KOPT-K1 (cell line): ENCODE measurements at regions not wholly inside any gene's neighbourhood (a gene's known extent, or its start where the extent isn't known, plus 50 kb on each side); places are given as distances from the start of the nearest gene placed in this dataset.

Experiments used
- H3K27ac ChIP-seq: fragments of 200-600 bp; sonication (generic); 2 replicates; pipeline ENCODE4 v1.5.1; 2016; ENCODE audit warnings: antibody characterized with exemption, mild to moderate bottlenecking, low read depth, low read length; ENCODE audit not compliant: poor library complexity, severe bottlenecking
- H3K36me3 ChIP-seq: fragments of 200-600 bp; sonication (generic); 2 replicates; pipeline ENCODE4 v1.5.1; 2017; ENCODE audit warnings: antibody characterized with exemption, mild to moderate bottlenecking, low read length, moderate library complexity; ENCODE audit not compliant: insufficient read depth
- H3K9me3 ChIP-seq: fragments of 200-600 bp; sonication (generic); 2 replicates; pipeline ENCODE4 v1.5.1; 2017; ENCODE audit warnings: antibody characterized with exemption, low read length, mild to moderate bottlenecking; ENCODE audit not compliant: insufficient read depth, poor library complexity, severe bottlenecking

DNA sequence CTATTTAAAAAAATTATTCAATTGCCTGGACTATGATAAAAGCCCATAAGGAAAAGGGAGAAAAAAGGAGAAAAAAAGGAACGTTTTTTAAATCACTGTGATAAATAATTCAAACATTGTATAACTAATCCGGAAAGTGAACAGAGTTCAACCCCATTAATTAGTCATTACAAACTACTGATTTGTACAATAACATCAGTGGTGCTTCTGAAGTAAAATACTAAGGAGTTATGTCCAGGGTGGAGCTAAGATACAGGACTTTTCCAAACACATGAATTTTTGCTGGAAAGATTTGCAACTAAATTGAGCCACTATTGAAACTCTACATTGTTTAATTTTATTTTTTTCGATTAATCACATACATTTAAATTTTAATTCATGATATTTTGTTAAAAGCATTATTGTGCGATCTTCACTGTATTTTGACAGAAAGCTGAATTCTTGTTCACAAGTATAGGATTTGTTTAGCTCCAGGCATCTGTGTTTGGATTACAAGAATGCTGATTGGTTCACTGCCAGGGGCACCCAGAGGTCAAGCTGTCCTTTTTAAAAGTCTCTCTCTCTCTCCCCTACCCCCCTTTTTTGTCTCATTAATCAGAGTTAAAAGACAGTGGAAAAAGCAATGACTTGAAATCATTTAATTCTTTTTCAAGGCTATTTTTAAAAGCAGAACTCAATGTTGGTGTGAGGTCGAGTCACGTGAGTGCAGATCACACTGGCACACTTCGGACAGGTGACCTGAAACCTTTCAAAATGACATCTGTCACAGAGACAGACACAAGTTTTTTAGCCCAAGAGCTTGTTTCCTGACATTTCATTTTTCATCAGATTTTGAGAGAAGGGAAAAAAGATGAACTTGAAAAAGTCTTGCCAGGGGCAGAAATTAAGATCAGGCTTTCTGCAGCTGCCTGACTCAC, 387.3 kb downstream of the NR2F1-AS1 start:
- H3K27ac ChIP-seq = no peak overlapping the region
- H3K36me3 ChIP-seq = no peaks in the 10 kb centered on the region
- H3K9me3 ChIP-seq = no peaks in the 10 kb centered on the region

DNA sequence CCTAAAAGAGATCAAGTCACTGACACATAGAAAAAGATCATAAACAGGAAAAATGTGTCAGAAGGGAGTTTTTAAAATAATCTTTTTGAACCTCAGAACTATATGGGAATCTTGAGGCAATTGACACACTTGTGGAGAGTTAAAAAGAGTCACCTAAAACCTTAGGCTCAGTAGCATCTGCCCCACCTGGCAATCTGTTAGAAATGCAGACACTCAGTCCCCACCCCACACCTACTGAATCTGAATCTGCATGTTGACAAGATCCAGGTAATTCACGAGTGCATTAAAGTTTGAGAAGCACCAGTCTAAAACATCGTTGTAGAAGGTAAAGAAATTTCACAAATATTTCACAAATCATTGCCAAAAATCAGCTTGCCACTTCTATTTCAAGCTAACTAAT, 388.3 kb downstream of the NR2F1-AS1 start:
- H3K27ac ChIP-seq = no peak overlapping the region
- H3K36me3 ChIP-seq = no peaks in the 10 kb centered on the region
- H3K9me3 ChIP-seq = no peaks in the 10 kb centered on the region

DNA sequence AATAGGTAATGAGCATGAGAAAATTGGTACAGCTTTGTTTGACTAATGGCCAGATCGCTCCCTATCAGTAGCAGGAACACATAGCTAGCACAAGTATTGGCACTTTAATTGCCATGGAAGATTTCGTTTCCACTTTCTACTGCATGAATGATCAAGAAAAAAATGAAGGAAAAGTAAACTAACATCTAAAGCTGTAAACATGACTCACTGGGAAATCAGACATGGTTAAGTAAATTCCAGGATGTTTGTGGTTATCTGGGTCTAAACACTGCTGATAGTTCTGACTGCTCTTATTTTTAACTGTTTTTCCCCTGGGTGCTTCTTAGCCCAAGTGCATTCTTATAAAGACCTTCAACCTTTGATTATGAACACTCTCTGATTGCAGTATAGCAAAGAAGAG, 388.9 kb downstream of the NR2F1-AS1 start:
- Histone ChIP-seq H3K27ac (no peak overlapping the region), H3K9me3 (no peaks in the 10 kb centered on the region), H3K36me3 (no peaks in the 10 kb centered on the region)

GRCh38 chr5:93191035-93191817, 389.8 kb downstream of the NR2F1-AS1 start:
- H3K36me3 ChIP-seq = no peaks in the 10 kb centered on the region
- H3K27ac ChIP-seq = no peak overlapping the region
- no peaks in the 10 kb centered on the region for H3K9me3 ChIP-seq

- Histone ChIP-seq H3K9me3 (no peaks in the 10 kb centered on the region), H3K36me3 (no peaks in the 10 kb centered on the region), H3K27ac (no peak overlapping the region)
Observed at GRCh38 chr5:93189707-93190120, 391.3 kb downstream of the NR2F1-AS1 start.

- no peaks in the 10 kb centered on the region for H3K9me3 ChIP-seq
- H3K27ac ChIP-seq = no peak overlapping the region
- no peaks in the 10 kb centered on the region for H3K36me3 ChIP-seq
Observed at GRCh38 chr5:93188876-93189485, 392.0 kb downstream of the NR2F1-AS1 start.

- Histone ChIP-seq H3K27ac (no peak overlapping the region), H3K9me3 (no peaks in the 10 kb centered on the region), H3K36me3 (no peaks in the 10 kb centered on the region)
Observed at GRCh38 chr5:93186076-93186682, 394.8 kb downstream of the NR2F1-AS1 start.

GRCh38 chr5:93184041-93184440, 397.0 kb downstream of the NR2F1-AS1 start:
- Histone ChIP-seq H3K9me3 (no peaks in the 10 kb centered on the region), H3K36me3 (no peaks in the 10 kb centered on the region), H3K27ac (no peak overlapping the region)

- H3K9me3 ChIP-seq = no peaks in the 10 kb centered on the region
- no peak overlapping the region for H3K27ac ChIP-seq
- no peaks in the 10 kb centered on the region for H3K36me3 ChIP-seq
Observed at GRCh38 chr5:93179466-93179865, 401.6 kb downstream of the NR2F1-AS1 start.

GRCh38 chr5:93174930-93175329, 406.1 kb downstream of the NR2F1-AS1 start:
- no peaks in the 10 kb centered on the region for H3K36me3 ChIP-seq
- no peak overlapping the region for H3K27ac ChIP-seq
- no peaks in the 10 kb centered on the region for H3K9me3 ChIP-seq

- no peaks in the 10 kb centered on the region for H3K36me3 ChIP-seq
- no peaks in the 10 kb centered on the region for H3K9me3 ChIP-seq
- H3K27ac ChIP-seq = no peak overlapping the region
Observed at GRCh38 chr5:93165559-93165958, 415.5 kb downstream of the NR2F1-AS1 start.

DNA sequence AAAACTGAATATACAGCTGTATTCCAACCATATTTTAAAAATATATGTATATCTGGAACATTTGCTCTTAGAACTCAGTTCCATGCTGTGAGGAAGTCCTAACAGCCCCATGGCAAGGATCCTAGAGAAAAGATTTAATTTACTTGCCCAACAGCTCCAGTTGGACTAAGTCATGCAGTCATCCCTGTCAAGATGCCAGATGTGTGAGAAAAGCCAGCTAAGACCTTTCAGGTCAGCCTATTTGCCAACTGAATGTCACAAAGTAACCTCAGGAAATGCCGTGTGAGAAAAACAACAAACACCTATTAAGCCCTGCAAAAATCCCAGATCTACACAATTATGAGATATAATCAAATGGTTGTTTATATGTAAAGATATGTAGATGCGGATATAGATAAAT, 416.3 kb downstream of the NR2F1-AS1 start:
- Histone ChIP-seq H3K9me3 (no peaks in the 10 kb centered on the region), H3K27ac (no peak overlapping the region), H3K36me3 (no peaks in the 10 kb centered on the region)

- H3K27ac ChIP-seq = no peak overlapping the region
- H3K36me3 ChIP-seq = no peaks in the 10 kb centered on the region
Observed at GRCh38 chr5:93163010-93163663, 417.9 kb downstream of the NR2F1-AS1 start.

More at GRCh38 chr5:93163010-93163663, 417.9 kb downstream of the NR2F1-AS1 start:
- H3K9me3 ChIP-seq = no peaks in the 10 kb centered on the region
